ENCODE measurements at regions not wholly inside any gene's neighbourhood (a gene's known extent, or its start where the extent isn't known, plus 50 kb on each side); places are given as distances from the start of the nearest gene placed in this dataset.

DNA sequence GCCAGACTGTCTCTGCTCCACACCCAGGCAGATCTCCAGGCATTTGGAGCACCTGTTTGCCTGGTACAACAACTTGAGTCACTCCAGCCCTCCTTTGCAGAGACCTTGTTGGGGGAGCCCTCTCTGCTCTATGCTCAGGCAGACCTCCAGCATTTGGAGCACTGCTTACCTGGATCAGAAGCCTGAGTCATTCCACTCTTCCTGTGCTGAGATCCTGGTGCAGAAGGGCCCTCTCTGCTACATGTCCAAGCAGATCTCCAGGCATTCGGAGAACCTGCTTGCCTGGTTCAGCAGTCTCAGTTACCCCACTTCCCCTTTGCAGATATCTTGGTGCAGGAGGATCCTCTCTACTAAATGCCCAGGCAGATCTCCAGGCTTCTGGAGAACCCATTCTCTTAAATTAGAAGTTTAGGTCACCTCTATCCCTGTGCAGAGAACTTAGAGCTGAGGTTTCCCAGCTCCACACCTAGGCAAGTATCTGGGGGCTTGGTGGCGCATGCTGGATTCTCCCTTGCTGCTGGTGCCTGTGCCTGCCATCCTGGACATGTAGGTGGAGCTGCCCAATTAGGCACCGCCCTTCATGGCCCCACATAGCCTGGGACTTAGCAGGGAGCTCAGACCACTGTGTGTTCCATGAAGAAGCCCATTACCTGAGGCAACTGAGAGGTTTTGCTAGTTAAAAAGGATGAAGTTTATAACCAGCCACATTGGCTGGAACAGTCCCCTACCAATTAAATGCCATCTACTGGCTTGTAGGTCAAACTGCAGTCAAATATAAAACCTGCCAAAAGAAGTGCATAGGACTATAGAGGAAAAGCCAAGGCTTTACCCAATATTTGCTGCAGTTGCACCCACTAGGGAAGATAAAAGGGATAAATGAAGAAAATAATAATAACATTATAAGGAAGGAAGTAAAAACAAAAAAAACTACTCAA, 97.6 kb upstream of the SLITRK6 start:
- DNase-seq = no peak

DNA sequence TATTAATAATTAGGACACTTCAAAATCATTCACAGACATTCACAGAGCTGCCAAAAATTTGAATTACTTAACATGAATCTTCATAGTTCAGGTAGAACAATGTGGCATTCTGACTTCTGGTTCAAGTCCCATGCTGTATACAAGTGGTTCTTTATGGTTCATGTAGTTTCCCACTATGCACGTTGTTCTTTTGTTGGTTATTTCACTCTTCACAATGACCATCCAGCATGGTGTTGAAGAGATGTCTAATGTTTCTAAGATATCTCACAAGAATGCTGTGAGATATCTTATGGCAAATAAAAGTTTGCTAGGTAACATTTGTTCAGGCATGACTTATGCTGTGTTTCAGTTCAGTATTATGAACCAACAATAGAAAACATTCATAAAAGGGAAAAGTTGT, 88.2 kb upstream of the SLITRK6 start:
- no peak for DNase-seq

DNA sequence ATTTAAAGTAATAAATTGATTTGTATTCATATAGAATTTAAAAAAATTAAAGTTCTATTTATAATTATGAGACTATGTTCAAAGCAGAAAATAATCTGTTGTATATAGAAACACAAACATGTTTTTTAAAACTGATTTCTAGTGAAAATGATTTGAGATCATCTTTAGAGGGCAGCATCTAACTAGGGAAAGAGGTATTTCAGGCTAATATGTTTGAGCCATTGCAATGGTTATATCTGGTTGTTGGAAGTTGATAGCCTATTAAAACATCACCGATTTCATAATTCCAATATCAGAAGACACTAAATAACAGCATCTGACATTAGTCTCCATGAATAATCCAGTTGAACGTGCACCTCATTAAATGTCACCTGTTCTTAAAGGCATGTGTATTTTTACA, 79.8 kb upstream of the SLITRK6 start:
- DNase-seq = no peak

DNA sequence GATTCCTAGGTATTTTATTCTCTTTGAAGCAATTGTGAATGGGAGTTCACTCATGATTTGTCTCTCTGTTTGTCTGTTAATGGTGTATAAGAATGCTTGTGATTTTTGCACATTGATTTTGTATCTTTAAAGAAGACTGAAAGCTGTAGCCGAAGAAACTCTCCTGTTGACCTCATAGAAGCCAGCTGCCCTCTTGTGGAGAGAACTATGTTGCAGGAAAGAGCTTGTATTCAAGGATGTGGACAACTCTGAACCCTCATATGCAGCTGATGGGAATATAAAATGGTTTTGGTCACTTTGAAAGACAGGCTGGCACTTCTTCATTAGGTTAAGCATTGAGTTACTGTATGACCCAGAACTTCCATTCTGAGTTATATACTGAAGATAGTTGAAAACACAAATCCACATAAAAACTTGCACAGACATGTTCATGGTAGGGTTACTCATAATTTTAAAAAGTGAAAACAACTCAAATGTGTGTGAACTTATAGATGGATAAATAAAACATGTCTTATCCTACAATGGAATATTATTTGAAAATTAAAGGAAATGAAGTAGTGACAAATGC, 65.8 kb upstream of the SLITRK6 start:
- peak in 1 of 2 donors; percentile 1 for DNase-seq

DNA sequence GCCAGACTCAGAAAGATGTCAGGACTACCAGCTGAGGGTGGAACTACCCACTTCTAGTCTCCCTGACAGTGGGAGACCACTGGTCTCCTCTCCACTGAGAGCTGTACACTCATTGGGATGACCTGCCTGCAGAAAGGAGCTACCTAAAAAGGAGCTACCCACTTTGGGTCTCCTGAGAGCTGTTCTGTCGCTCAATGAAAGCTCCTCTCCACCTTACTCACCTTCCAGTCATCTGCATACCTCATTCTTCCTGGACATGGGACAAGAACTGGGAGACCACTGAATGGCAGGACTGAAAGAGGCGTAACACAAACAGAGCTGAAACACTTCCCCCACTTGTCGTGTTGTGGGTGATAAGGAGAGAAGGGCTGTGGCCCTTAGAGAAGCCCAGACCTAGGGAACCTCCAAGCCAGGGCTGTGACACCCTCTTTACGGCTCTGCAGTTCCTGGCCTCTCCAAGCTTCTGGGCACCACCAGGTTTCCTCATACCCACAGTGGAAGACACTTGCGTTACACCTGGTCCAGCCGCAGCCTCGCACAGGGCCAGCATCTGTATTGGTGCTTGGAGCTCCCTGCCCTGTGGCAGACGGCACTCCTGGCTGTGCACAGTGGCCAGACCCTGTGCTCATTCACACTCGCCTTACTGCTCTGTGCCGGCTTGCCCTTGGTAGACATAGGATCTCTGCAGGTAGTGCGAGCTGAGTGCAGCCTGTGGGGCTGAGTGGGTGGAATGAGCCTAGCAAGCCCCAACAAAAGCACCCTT, 54.9 kb upstream of the SLITRK6 start:
- DNase-seq = no peak

DNA sequence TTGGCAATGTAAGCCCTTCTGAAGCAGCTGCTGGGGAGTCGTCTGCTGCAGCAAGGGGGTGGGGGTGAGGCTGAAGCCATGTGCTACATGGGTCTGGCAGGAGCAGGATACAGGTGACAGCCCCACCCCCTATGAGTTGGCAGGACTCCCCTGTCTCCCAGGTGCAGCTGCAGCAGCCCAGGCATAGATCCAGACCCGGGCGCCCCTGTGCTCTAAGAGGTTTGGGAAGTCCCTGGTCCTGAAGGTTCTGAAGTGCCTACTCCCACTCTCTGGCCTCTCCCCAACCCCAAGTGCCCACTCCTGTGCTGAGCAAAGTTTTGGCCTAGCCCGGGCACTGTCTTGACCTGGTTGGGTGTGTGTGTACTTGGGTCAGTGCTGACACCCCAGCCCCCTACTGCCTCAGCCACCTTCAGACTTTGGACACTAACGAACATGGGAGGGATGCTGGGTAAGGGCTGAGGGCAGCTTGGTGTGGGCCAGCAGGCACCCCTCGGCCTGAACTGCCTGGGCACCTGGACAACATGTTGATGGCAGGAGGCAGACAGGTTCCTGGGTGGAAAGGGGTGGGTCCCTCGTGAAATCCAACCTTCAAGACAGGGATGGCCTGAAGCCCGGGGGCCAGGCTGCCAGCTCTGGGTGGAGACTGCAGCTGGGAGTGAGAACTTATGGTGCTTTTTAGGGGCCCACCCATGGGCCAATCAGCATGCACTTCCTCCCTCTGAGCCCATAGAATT, 54.1 kb upstream of the SLITRK6 start:
- DNase-seq = no peak
